ENCODE measurements at regions not wholly inside any gene's neighbourhood (a gene's known extent, or its start where the extent isn't known, plus 50 kb on each side); places are given as distances from the start of the nearest gene placed in this dataset.

GRCh38 chr4:151908734-151909497, 148.1 kb upstream of the GATB start:
- DNase-seq: no peak
- no peak for TF ChIP-seq CTCF (IDR thresholded peaks at IDR 0.05; ENCODE audit: low read depth, low read length, missing control alignments)
- no peaks in the 10 kb centered on the region for H3K27me3 ChIP-seq (replicated peaks)
- H3K36me3 ChIP-seq (replicated peaks): no peaks in the 10 kb centered on the region
- no peak overlapping the region for H3K4me3 ChIP-seq (ENCODE audit: low read depth, low read length)
- in situ Hi-C loops (cut with HindIII; ENCODE audit: low pct_ligation_motif_present, low sequenced_read_pairs): no loop called here
- no peak overlapping the region for H3K27ac ChIP-seq

DNA sequence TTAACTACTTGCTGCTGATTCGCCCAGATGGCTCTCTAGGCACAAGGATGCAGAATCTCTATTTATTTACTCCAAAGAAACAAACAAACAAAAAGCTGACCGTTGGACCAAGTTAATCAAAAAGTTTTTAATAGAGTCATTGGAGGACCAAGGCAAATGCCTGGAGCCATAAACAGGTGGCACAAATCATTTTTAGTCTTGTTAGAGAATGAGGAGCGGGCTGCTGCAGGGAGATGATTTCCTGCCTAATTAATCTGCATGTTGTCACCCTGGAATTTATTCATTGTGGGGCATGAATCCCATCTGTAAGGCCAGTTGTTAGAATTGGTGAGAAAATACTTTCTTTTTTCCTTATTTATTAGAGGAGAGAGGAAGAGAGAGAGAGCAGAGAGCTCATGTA, 147.4 kb upstream of the GATB start:
- no peak for TF ChIP-seq CTCF (IDR thresholded peaks at IDR 0.05; ENCODE audit: low read depth, low read length, missing control alignments)
- Histone ChIP-seq H3K27me3 (replicated peaks) (no peaks in the 10 kb centered on the region), H3K27ac (no peak overlapping the region), H3K36me3 (replicated peaks) (no peaks in the 10 kb centered on the region), H3K4me3 (ENCODE audit: low read depth, low read length) (no peak overlapping the region)
- in situ Hi-C loops (cut with HindIII; ENCODE audit: low pct_ligation_motif_present, low sequenced_read_pairs): no loop called here
- DNase-seq: no peak

- no peak for TF ChIP-seq CTCF (IDR thresholded peaks at IDR 0.05; ENCODE audit: low read depth, low read length, missing control alignments)
- no peaks in the 10 kb centered on the region for H3K27me3 ChIP-seq (replicated peaks)
- in situ Hi-C loops (cut with HindIII; ENCODE audit: low pct_ligation_motif_present, low sequenced_read_pairs): no loop called here
- no peaks in the 10 kb centered on the region for H3K36me3 ChIP-seq (replicated peaks)
- no peak overlapping the region for H3K4me3 ChIP-seq (ENCODE audit: low read depth, low read length)
- DNase-seq: no peak
- H3K27ac ChIP-seq: no peak overlapping the region
These were observed 145.6 kb upstream of the GATB start for GRCh38 chr4:151906438-151906837.

DNA sequence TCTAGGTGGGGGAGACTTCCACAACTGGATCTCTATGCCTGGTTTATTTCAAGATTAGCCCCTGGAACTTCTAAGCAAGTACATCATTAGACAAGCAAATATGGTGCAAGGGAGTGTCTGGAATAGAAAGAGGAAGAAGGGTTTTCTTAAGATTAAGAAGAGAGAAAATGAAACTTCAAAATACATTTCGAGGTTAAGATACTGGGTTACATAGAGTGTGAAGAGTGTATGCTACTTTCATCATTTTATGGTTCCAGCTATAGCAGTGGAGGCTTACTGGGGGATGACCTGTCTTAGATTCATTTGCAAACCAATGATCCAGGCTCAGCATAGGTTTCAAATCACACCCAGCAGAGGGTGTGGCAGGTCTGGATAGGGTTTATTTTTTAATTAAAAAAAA, 144.4 kb upstream of the GATB start:
- in situ Hi-C loops (cut with HindIII; ENCODE audit: low pct_ligation_motif_present, low sequenced_read_pairs): no loop called here
- no peak overlapping the region for H3K27ac ChIP-seq
- H3K36me3 ChIP-seq (replicated peaks): no peaks in the 10 kb centered on the region
- no peaks in the 10 kb centered on the region for H3K27me3 ChIP-seq (replicated peaks)
- no peak for TF ChIP-seq CTCF (IDR thresholded peaks at IDR 0.05; ENCODE audit: low read depth, low read length, missing control alignments)
- no peak for DNase-seq
- H3K4me3 ChIP-seq (ENCODE audit: low read depth, low read length): no peak overlapping the region

GRCh38 chr4:151901631-151902030, 140.8 kb upstream of the GATB start:
- DNase-seq: no peak
- no peaks in the 10 kb centered on the region for H3K36me3 ChIP-seq (replicated peaks)
- in situ Hi-C loops (cut with HindIII; ENCODE audit: low pct_ligation_motif_present, low sequenced_read_pairs): no loop called here
- H3K27ac ChIP-seq: no peak overlapping the region
- H3K4me3 ChIP-seq (ENCODE audit: low read depth, low read length): no peak overlapping the region
- H3K27me3 ChIP-seq (replicated peaks): no peaks in the 10 kb centered on the region
- no peak for TF ChIP-seq CTCF (IDR thresholded peaks at IDR 0.05; ENCODE audit: low read depth, low read length, missing control alignments)

DNA sequence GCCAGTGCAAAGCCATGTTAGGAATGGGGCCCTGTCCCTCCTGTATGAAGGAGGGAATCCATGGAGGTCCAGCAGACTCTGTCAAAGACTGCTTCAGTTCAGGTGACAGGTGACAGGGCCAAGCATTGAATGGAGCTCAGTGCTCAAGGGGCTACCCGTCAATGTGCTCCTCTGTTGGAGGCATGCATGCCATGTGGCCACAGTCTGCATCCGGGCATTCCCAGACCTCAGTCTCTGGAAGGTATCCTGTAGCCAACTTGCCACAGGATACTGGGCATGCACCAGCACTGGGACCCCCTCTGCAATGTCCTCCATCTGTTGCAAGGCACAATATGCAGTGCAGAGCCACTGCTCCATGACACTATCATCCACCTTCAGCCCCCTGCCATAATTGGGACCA, 136.1 kb upstream of the GATB start:
- no peak overlapping the region for H3K4me3 ChIP-seq (ENCODE audit: low read depth, low read length)
- TF ChIP-seq CTCF (IDR thresholded peaks at IDR 0.05; ENCODE audit: low read depth, low read length, missing control alignments): no peak
- H3K27ac ChIP-seq: no peak overlapping the region
- no peaks in the 10 kb centered on the region for H3K27me3 ChIP-seq (replicated peaks)
- no peaks in the 10 kb centered on the region for H3K36me3 ChIP-seq (replicated peaks)
- DNase-seq: no peak
- in situ Hi-C loops (cut with HindIII; ENCODE audit: low pct_ligation_motif_present, low sequenced_read_pairs): no loop called here
